Activated CD4-positive, alpha-beta T cell treated with anti-CD3 and anti-CD28 coated beads, Interleukin-2, amount 10 ng/mL, durations not matched to agents 7 days and 5 days (primary cell): ENCODE measurements at regions not wholly inside any gene's neighbourhood (a gene's known extent, or its start where the extent isn't known, plus 50 kb on each side); places are given as distances from the start of the nearest gene placed in this dataset.

Source experiments
- CTCF ChIA-PET: fragments of 350-600 bp; sonication (Branson Sonifier 250); formaldehyde crosslinking; loops from one replicate; lab custom pipeline; 2021; ENCODE audit warnings: antibody characterized with exemption; lab: Charles Lee
- POLR2A ChIA-PET: fragments of 350-600 bp; sonication (Branson Sonifier 250); formaldehyde crosslinking; loops from one replicate; lab custom pipeline; 2021; ENCODE audit warnings: antibody characterized with exemption; lab: Charles Lee
- DNase-seq: peaks from one replicate; pipeline ENCODE4 v3.0.0-alpha.2; 2020
- H3K27ac Mint-ChIP-seq: one replicate; pipeline ENCODE4 v1.8.0; 2021; ENCODE audit warnings: mild to moderate bottlenecking, moderate library complexity, mixed read lengths
- H3K27me3 Mint-ChIP-seq: one replicate; pipeline ENCODE4 v1.8.0; 2021; ENCODE audit warnings: mixed read lengths
- H3K36me3 Mint-ChIP-seq: one replicate; pipeline ENCODE4 v1.8.0; 2021; ENCODE audit warnings: low read depth, mixed read lengths
- H3K4me1 Mint-ChIP-seq: one replicate; pipeline ENCODE4 v1.8.0; 2021; ENCODE audit warnings: mixed read lengths
- H3K4me3 Mint-ChIP-seq: one replicate; pipeline ENCODE4 v1.8.0; 2021; ENCODE audit warnings: mild to moderate bottlenecking, moderate library complexity, mixed read lengths
- H3K9me3 Mint-ChIP-seq: one replicate; pipeline ENCODE4 v1.8.0; 2021; ENCODE audit warnings: mixed read lengths

- CTCF ChIA-PET = no interaction called here
- Mint-ChIP-seq H3K9me3 (peaks cover 21% of the 10 kb centered on the region), H3K27me3 (peaks cover 3% of the 10 kb centered on the region), H3K36me3 (no peaks in the 10 kb centered on the region), H3K27ac (peak overlapping the region; percentile 33), H3K4me1 (no peaks in the 10 kb centered on the region), H3K4me3 (no peak overlapping the region)
- POLR2A ChIA-PET = no interaction called here
- DNase-seq = no peak
Observed at GRCh38 chr15:67911727-67912126, 71.9 kb upstream of the RNU6-1 start.

- Mint-ChIP-seq H3K27me3 (peaks cover 3% of the 10 kb centered on the region), H3K36me3 (no peaks in the 10 kb centered on the region)
- POLR2A ChIA-PET = no interaction called here
Observed at GRCh38 chr15:67914028-67914427, 74.2 kb upstream of the RNU6-1 start.

GRCh38 chr15:67914537-67915460 is 75.0 kb upstream of the RNU6-1 start:
- ChIA-PET CTCF (no interaction called here), POLR2A (no interaction called here)
- Mint-ChIP-seq H3K4me1 (no peaks in the 10 kb centered on the region), H3K27me3 (peaks cover 3% of the 10 kb centered on the region), H3K9me3 (peaks cover 16% of the 10 kb centered on the region), H3K27ac (no peak overlapping the region), H3K4me3 (no peak overlapping the region), H3K36me3 (no peaks in the 10 kb centered on the region)
- DNase-seq = no peak

More at GRCh38 chr15:67914028-67914427, 74.2 kb upstream of the RNU6-1 start:
- CTCF ChIA-PET = no interaction called here
- Mint-ChIP-seq H3K9me3 (peaks cover 22% of the 10 kb centered on the region), H3K4me1 (no peaks in the 10 kb centered on the region), H3K4me3 (no peak overlapping the region), H3K27ac (no peak overlapping the region)
- no peak for DNase-seq

GRCh38 chr15:67915461-67916374 is 75.9 kb upstream of the RNU6-1 start:
- ChIA-PET POLR2A (no interaction called here), CTCF (no interaction called here)
- no peaks in the 10 kb centered on the region for H3K4me1 Mint-ChIP-seq
- no peak overlapping the region for H3K4me3 Mint-ChIP-seq
- H3K27me3 Mint-ChIP-seq = peaks cover 3% of the 10 kb centered on the region
- DNase-seq = no peak
- H3K9me3 Mint-ChIP-seq = peaks cover 12% of the 10 kb centered on the region
- no peaks in the 10 kb centered on the region for H3K36me3 Mint-ChIP-seq
- no peak overlapping the region for H3K27ac Mint-ChIP-seq

GRCh38 chr15:67916565-67916964 is 76.7 kb upstream of the RNU6-1 start:
- ChIA-PET POLR2A (no interaction called here), CTCF (no interaction called here)
- no peaks in the 10 kb centered on the region for H3K36me3 Mint-ChIP-seq
- H3K4me3 Mint-ChIP-seq = no peak overlapping the region
- no peaks in the 10 kb centered on the region for H3K27me3 Mint-ChIP-seq
- H3K4me1 Mint-ChIP-seq = no peaks in the 10 kb centered on the region
- no peak for DNase-seq
- no peak overlapping the region for H3K27ac Mint-ChIP-seq
- peaks cover 8% of the 10 kb centered on the region for H3K9me3 Mint-ChIP-seq

GRCh38 chr15:67917037-67917436 is 77.2 kb upstream of the RNU6-1 start:
- ChIA-PET POLR2A (no interaction called here), CTCF (no interaction called here)
- Mint-ChIP-seq H3K9me3 (peaks cover 8% of the 10 kb centered on the region), H3K4me3 (no peak overlapping the region), H3K27me3 (no peaks in the 10 kb centered on the region), H3K36me3 (no peaks in the 10 kb centered on the region), H3K4me1 (no peaks in the 10 kb centered on the region), H3K27ac (no peak overlapping the region)
- DNase-seq = no peak

GRCh38 chr15:67917636-67918035 is 77.8 kb upstream of the RNU6-1 start:
- Mint-ChIP-seq H3K27ac (no peak overlapping the region), H3K4me3 (no peak overlapping the region), H3K9me3 (peaks cover 8% of the 10 kb centered on the region), H3K27me3 (no peaks in the 10 kb centered on the region), H3K4me1 (no peaks in the 10 kb centered on the region), H3K36me3 (no peaks in the 10 kb centered on the region)
- POLR2A ChIA-PET = no interaction called here
- no peak for DNase-seq
- CTCF ChIA-PET = no interaction called here

- Mint-ChIP-seq H3K4me1 (no peaks in the 10 kb centered on the region), H3K36me3 (no peaks in the 10 kb centered on the region), H3K27ac (no peak overlapping the region), H3K4me3 (no peak overlapping the region), H3K27me3 (no peaks in the 10 kb centered on the region), H3K9me3 (peaks cover 12% of the 10 kb centered on the region)
- ChIA-PET POLR2A (no interaction called here), CTCF (no interaction called here)
- no peak for DNase-seq
Observed at GRCh38 chr15:67918205-67918861, 78.5 kb upstream of the RNU6-1 start.

- Mint-ChIP-seq H3K36me3 (no peaks in the 10 kb centered on the region), H3K9me3 (peaks cover 20% of the 10 kb centered on the region), H3K27me3 (no peaks in the 10 kb centered on the region), H3K27ac (no peak overlapping the region), H3K4me3 (no peak overlapping the region), H3K4me1 (no peaks in the 10 kb centered on the region)
- ChIA-PET CTCF (interaction anchor here (0.7 kb wide), 1 partner anchor 657 kb away, joined by 4 read pairs; no protein-coding TSS in a partner anchor), POLR2A (no interaction called here)
- no peak for DNase-seq
Observed at GRCh38 chr15:67920524-67921240, 80.8 kb upstream of the RNU6-1 start.

- CTCF ChIA-PET = interaction anchor here (0.6 kb wide), 1 partner anchor 1152 kb away, joined by 3 read pairs; no protein-coding TSS in a partner anchor
- H3K27ac Mint-ChIP-seq = no peak overlapping the region
- peaks cover 20% of the 10 kb centered on the region for H3K9me3 Mint-ChIP-seq
- H3K36me3 Mint-ChIP-seq = no peaks in the 10 kb centered on the region
- DNase-seq = no peak
- POLR2A ChIA-PET = no interaction called here
- no peak overlapping the region for H3K4me3 Mint-ChIP-seq
- no peaks in the 10 kb centered on the region for H3K27me3 Mint-ChIP-seq
- H3K4me1 Mint-ChIP-seq = no peaks in the 10 kb centered on the region
Observed at GRCh38 chr15:67922106-67922675, 82.3 kb upstream of the RNU6-1 start.

GRCh38 chr15:67922971-67923945 is 83.4 kb upstream of the RNU6-1 start:
- Mint-ChIP-seq H3K4me1 (no peaks in the 10 kb centered on the region), H3K9me3 (peaks cover 17% of the 10 kb centered on the region), H3K27me3 (no peaks in the 10 kb centered on the region), H3K36me3 (no peaks in the 10 kb centered on the region), H3K4me3 (no peak overlapping the region), H3K27ac (no peak overlapping the region)
- POLR2A ChIA-PET = interaction anchor here (0.6 kb wide), 2 partner anchors 13 to 60 kb away, joined by 3 to 5 read pairs; no protein-coding TSS in a partner anchor
- no peak for DNase-seq
- CTCF ChIA-PET = no interaction called here
